Epithelial cell of esophagus (primary cell): ENCODE measurements at regions not wholly inside any gene's neighbourhood (a gene's known extent, or its start where the extent isn't known, plus 50 kb on each side); places are given as distances from the start of the nearest gene placed in this dataset.

Experiments used
- DNase-seq: peaks from one replicate; pipeline ENCODE4 v3.0.0; 2010; ENCODE audit warnings: low read depth
- H3K4me3 ChIP-seq: 2 replicates; pipeline ENCODE4 v1.5.1; 2011; ENCODE audit warnings: mild to moderate bottlenecking, low read length, control low read depth
- CTCF ChIP-seq: IDR thresholded peaks from 2 replicates; pipeline ENCODE4 v1.5.1; 2011; ENCODE audit warnings: low read depth, mild to moderate bottlenecking, low read length, control low read depth, inconsistent platforms; ENCODE audit not compliant: insufficient read depth; ENCODE audit errors: missing control alignments

- H3K4me3 ChIP-seq, result no peak overlapping the region
- DNase-seq, result no peak
- no peak for TF ChIP-seq CTCF
Observed at GRCh38 chr3:181333394-181333793, 343.9 kb upstream of the DNAJC19 start.

GRCh38 chr3:181330821-181331563 lies 341.5 kb upstream of the DNAJC19 start:
- DNase-seq, result no peak
- H3K4me3 ChIP-seq, result no peak overlapping the region
- no peak for TF ChIP-seq CTCF

- DNase-seq, result no peak
- no peak for TF ChIP-seq CTCF
- no peak overlapping the region for H3K4me3 ChIP-seq
Observed at GRCh38 chr3:181330257-181330656, 340.7 kb upstream of the DNAJC19 start.

GRCh38 chr3:181329024-181329423 lies 339.5 kb upstream of the DNAJC19 start:
- TF ChIP-seq CTCF, result no peak
- H3K4me3 ChIP-seq, result no peak overlapping the region
- no peak for DNase-seq

GRCh38 chr3:181328346-181328745 lies 338.8 kb upstream of the DNAJC19 start:
- no peak for TF ChIP-seq CTCF
- no peak overlapping the region for H3K4me3 ChIP-seq
- no peak for DNase-seq

DNA sequence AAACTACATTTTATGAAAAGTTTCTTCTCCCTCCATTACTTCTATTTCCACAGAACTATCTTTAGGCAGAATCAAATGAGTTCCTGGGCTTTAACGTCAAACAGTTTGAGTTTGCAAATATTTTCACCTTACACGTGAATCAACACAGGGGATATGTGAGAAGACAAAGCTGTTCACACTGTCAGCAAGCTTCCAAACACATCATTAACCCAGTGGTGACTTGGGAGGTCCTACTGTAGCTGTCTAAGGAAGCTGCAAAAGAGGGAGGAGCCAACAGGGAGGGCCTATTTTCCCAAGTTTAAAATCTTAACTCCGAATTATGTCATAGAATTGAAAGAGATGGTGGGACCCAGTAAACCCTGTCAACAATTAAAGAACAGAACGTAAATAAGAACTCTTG lies 337.8 kb upstream of the DNAJC19 start:
- no peak for TF ChIP-seq CTCF
- DNase-seq, result no peak
- no peak overlapping the region for H3K4me3 ChIP-seq

DNA sequence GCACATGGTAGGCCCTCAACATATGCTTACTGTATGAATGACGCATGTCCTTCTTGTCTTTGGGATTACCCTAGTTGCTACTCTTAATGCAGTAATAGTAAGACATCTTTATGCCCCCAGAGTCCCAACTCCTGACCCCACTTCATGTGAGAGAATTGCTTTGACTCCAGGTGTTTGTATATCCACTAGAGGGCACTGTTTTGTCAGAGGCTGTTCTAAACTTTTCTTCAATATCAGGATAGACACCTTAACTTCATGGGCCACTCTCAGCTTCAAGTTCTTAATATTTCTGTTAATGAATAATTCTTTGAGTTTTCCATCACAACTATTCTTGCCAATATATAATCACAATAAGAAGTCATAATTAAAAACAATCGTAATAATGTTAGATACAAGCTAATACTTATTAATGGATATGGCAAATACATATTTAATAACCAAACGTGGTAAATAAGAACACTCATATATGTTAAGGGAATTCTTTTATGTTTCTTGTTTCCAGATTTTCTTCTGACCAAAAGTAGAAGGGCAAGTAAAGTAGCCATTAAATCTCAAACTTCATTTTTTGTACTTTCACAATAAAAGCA lies 337.2 kb upstream of the DNAJC19 start:
- peak; percentile 82 for TF ChIP-seq CTCF
- no peak overlapping the region for H3K4me3 ChIP-seq
- DNase-seq, result peak; percentile 48
